Fibroblast of lung (primary cell): ENCODE measurements at regions not wholly inside any gene's neighbourhood (a gene's known extent, or its start where the extent isn't known, plus 50 kb on each side); places are given as distances from the start of the nearest gene placed in this dataset.

Source experiments
- EZH2 ChIP-seq: IDR thresholded peaks from 2 replicates; pipeline ENCODE4 v1.5.1; 2012; ENCODE audit warnings: low read length, control low read depth, mild to moderate bottlenecking; ENCODE audit errors: missing control alignments
- TF ChIP-seq, protein P1 (sequence below), 2 donors: IDR thresholded peaks in 1 of 2; conservative IDR thresholded peaks in 1 of 2; 1 replicate in 1 of 2; 2 replicates in 1 of 2; pipeline ENCODE4 v1.5.1; 2011 to 2012; ENCODE audit warnings: low read length in 2 of 2, control low read depth in 1 of 2, inconsistent platforms in 1 of 2, low read depth in 1 of 2, mild to moderate bottlenecking in 1 of 2

DNA sequence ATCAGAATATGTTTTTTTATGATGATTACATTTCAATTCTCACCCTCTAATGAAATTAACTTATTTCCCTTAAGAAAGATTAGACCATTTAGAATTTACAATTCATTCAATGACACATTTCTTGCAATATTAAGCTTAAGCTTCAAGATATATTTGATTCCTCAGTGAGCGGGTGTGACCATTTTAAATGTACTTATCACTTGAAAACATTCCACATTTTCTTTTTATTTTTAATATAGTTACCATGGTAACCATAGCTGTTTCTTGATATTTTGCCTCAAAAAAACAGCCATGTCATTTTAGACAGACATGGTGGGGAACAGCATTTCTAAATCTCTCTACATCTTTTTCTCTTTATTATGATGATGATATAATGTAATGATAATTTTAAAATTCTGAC is 1029.0 kb upstream of the B3GALT2 start:
- TF ChIP-seq, protein P1, sequence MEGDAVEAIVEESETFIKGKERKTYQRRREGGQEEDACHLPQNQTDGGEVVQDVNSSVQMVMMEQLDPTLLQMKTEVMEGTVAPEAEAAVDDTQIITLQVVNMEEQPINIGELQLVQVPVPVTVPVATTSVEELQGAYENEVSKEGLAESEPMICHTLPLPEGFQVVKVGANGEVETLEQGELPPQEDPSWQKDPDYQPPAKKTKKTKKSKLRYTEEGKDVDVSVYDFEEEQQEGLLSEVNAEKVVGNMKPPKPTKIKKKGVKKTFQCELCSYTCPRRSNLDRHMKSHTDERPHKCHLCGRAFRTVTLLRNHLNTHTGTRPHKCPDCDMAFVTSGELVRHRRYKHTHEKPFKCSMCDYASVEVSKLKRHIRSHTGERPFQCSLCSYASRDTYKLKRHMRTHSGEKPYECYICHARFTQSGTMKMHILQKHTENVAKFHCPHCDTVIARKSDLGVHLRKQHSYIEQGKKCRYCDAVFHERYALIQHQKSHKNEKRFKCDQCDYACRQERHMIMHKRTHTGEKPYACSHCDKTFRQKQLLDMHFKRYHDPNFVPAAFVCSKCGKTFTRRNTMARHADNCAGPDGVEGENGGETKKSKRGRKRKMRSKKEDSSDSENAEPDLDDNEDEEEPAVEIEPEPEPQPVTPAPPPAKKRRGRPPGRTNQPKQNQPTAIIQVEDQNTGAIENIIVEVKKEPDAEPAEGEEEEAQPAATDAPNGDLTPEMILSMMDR (conservative IDR thresholded peaks at IDR 0.05 in 1 of 2, IDR thresholded peaks at IDR 0.05 in 1 of 2; ENCODE audit: low read depth in 1 of 2, low read length in 2 of 2), result no peak
- no peak for TF ChIP-seq EZH2
